HG02943 (cell line): ENCODE measurements at regions not wholly inside any gene's neighbourhood (a gene's known extent, or its start where the extent isn't known, plus 50 kb on each side); places are given as distances from the start of the nearest gene placed in this dataset.
"Not testable (repeated sequence)": the region's sequence is repeated elsewhere in the genome, so short reads cannot be mapped to it uniquely, and the experiment has no call there.

Source experiments
- ATAC-seq: cut with Tn5 transposase; IDR thresholded peaks from one replicate; pipeline ENCODE4 v1.9.1; 2021; ENCODE audit warnings: mild to moderate bottlenecking, low read depth, moderate library complexity; ENCODE audit not compliant: unreplicated experiment

DNA sequence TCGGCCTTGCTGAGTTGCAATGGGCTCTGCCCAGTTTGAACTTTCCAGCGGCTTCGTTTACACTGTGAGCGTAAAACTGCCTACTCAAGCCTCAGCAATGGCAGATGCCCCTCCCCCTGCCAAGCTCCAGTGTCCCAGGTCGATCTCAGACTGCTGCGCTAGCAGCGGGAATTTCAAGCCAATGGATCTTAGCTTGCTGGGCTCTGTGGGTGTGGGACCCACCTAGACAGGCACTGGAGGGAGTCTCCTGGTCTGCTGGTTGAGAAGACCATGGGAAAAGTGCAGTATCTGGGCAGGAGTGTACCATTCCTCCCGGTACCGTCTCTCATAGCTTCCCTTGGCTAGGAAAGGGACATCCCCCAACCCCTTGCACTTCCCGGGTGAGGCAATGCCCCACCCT, 88.2 kb downstream of the KLHL28 start:
- no peak for ATAC-seq

DNA sequence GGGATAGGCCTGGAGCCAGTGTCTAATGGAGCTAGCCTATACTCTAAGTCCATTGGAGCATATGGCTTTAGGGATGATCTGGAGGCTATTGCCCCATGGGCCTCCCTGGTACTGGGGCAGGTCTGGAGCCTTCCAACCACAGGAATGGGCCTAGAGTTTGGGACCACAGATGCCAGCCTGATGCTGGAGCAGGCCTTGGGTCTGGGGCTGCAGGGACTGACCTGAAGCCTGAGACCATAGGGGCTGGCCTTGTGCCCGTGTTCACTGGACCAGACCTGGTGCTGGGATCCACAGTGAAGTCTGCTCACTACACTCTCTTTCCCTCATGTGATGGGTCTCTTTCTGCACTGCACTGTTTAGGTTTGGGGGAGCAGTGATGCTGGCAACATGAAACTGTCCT, 95.0 kb downstream of the KLHL28 start:
- no peak for ATAC-seq

DNA sequence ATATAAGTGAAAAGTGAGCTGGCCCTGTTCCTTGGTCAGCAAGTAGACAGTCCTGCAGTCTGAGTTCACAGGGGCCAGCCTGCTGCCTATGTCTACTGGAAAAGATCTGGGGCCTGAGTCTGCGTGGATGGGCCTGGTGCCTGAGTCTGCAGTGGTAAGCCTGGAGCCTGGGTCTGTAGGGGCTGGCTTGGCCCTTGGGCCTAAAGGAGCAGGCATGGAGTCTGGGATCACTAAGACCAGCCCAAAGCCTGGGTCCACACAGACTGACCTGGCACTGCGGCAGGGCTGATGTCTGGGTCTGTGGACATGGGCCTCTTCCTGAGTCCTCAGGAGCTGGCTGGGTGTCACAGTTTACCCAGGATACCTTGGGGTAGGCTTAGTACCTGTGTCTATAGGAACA, 95.4 kb downstream of the KLHL28 start:
- no peak for ATAC-seq

DNA sequence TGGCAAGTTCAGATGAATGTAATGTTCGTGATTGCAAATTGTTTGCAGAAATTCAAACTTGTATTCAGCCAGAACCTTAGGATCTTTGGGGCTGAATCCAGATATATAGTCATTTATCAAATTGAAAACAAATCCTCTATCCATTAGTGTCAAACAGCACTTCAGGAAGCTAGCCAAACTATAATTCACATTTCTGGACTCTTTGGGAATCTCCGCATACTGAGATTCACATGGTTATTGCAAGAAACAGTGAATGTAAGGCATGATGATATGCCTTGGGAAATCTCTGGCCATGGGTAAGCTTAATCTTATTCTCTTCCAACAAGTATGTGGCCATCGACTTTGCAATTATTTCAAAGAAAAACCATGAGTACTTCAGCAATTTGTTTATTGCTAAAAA, 98.5 kb downstream of the KLHL28 start:
- ATAC-seq, result no peak

DNA sequence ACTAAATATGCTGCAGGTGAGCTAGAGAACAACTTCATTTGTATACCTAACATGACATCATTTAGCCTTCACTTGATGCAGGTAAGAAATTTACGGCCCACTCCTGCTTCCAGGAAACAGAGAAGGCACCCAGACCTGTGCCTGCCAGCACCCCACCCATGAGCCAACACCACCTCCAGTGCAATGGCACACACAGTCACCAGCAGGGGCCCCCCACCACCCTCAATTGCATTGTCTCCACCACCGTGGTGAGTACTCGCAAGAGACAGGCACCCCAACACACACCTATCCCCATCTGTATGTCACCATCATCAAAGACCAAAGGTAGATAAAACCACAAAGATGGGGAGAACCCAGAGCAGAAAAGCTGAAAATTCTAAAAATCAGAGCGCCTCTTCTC, 107.6 kb downstream of the KLHL28 start:
- no peak for ATAC-seq

DNA sequence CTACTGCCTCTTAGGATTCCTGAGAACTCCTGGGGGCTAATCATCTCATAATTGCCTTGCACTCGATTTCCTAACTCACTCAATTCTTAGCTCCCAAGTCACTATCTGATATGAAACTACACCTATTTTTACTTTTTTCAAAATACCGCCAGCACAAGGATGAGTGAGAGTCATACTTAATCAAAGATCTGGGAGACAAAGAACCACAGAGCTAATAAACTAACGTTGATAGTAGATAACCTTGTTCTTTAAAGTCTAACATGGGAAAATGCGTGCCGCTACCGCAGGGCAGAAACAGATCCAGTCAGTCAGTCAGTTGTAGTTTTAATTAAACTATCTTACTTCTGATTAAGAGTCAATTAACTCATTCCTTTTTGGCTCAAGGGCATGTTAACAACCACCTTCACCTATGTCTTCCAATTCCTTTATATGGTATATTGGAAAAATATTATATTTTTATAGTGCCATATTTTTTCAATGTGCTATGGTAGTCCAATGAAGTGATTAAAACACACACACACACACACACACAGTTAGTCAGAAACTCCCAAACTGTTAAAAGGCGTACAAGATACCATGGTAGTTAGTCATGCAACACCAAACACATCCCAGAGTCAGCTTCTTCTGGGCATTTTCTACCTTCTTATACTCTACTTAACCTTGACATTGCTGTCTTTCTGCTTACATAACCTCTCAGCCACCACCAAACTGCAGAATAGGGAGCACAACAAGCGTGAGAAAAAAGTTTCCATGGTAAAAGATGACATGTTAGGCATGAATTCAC, 114.0 kb downstream of the KLHL28 start:
- ATAC-seq, result no peak

DNA sequence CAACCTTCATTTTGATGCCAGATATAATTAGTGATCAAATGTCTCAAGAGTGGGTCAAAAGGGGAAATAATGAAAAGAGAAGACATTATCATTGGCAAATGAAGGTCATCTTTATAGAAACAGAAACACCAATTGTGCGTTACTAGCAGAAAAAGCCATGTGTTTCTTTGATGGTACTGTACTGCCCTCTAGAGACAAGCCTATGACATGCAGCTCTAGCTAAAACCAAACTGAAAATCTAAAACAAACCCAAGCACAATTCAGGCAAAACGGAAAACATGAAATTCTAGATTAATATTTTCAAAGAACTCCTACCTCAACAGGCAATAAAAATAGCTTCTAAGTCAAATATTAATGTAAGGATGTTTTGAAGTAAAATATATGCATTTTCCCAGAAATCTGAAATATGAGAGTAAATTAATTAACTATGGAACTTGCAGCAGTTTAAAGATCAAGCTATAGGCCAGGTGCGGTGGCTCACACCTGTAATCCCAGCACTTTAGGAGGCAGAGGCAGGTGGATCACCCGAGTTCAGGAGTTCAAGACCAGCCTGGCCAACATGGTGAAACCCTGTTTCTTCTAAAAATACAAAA, 115.4 kb downstream of the KLHL28 start:
- no peak for ATAC-seq

DNA sequence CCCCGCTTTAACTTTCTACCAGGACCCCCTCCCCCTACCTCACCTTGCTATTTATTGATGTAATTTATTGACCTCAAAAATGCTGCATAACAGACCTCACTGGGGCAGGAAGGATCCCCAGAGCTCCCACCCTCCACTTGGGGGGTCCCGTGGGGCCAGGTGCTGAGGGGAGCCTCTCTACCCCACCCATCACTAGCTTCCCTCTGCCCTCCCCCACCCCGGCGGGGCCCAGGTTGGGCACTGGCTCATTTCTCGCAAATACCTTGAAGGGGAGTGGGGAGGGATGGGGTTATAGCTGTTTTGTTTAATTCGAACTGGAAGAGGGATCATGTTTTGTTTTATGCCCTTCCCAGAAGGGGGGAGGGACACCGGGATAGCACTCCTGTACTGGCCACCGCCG, 125.8 kb downstream of the KLHL28 start:
- ATAC-seq, result not testable (repeated sequence)

DNA sequence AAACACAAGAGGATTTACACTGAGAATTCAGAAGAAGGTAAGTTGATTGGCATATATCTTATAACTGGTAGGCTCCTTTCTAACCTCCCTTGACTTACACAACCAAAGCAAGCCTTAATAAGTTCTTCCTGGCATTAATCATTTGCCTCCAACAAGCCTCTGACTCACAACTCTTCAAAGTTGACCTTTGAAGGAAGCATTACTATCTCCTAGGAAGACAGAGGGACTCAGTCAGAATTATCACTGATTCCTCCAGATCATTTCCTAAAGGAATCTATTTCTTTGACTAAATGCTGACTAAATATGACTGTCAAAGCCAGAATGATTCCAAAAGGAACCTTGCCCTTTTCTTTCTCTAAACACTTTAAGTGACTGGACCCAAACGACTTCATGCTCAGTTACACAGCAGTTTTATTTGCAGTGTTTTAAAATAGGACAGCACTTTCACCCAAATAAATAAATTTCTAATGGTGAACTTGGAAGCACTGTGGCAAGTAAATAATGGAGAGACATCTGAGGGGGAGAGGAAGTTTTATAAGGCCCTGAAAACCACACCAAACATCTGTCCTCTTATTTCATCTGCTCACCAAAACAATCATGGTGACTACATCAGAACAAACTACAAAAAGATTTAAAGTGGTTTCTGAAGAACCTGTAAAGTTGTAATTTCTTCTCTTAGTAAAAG, 128.2 kb downstream of the KLHL28 start:
- no peak for ATAC-seq

DNA sequence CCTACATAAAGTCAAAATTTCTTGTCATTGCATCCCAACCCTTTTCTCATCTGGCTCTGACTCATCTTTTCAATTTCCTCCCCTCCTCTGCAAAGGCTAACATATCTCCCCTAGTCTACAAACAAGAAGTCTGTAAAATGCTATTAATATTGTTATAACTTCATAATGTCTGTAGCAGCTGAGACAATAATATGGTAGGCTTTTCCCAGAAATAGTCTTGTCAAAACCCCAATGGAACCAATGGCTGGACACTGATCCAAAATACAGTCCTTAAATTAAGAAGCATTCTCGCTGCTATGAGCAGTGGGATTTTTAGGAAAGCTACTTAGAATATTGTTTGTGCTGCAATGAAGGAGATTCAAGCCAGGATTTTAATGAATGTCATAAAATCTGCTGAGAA, 131.4 kb downstream of the KLHL28 start:
- no peak for ATAC-seq

DNA sequence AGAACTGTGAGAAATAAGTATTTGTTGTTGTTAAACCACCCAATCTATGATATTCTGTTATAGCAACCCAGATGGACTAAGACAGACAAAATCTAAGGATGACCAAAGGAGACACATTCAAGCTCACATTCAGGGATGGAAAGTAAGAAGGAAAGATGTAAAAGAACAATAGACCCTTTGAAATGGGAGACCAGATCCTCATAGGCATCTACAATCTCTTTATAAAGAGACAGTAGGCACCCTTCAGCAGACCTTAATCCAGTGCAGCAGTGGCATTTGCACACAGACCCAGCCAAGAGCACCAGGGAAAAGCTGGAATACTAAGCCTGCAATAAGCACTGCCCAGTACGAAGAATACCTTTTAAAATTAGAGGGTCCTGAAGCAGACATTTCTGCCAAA, 132.7 kb downstream of the KLHL28 start:
- ATAC-seq, result no peak

DNA sequence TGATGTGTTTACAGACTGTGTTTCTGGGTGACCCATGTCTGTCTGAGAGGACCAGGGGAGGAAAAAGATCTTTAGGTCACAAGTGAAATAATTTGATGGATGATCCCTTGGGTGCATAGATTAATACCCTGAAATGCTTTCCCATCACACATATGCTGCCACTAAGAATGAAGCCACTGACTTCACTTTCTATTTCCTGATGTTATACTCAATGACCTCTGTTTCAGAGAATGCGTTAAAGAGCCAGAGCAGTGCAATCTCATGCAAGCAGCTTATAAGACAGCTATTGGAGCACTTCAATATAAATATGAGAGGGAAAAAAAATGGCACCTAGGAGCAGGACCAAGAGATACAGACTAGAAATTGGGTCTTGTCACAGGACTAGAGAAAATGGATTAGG, 133.7 kb downstream of the KLHL28 start:
- no peak for ATAC-seq

DNA sequence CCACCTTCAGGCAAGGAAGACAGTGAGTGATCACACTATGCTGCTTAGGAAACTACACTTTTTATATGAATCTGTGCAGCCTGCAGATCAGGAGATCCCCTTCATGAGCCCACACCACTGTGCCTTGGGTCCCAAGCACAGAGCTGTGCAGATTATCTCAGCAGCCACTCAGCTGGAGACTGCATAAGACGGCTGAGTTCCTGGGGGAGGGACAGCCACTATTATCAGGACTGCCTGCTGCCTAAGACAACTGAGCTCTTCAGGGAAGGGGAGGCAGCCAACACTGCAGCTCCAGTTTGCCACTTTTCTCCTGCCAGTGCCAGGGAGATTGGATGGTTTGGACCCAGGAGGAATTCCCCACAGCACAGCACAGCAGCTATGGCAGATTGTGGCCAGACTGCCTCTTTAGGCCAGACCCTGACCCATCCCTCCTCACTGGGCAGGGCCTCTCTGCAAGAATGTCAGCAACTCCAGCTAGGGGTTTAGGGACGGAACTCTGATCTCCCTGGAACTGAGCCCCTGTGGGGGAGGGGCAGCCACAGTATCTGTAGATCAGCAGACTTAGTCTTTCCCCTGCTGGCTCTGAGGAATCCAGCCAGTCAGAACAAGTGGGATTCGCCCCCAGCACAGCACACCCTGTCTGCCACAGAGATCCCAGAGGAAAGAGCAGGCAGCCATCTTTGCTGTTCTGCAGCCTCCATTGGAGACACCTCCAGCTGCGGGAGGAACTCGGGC, 141.3 kb downstream of the KLHL28 start:
- ATAC-seq, result no peak

DNA sequence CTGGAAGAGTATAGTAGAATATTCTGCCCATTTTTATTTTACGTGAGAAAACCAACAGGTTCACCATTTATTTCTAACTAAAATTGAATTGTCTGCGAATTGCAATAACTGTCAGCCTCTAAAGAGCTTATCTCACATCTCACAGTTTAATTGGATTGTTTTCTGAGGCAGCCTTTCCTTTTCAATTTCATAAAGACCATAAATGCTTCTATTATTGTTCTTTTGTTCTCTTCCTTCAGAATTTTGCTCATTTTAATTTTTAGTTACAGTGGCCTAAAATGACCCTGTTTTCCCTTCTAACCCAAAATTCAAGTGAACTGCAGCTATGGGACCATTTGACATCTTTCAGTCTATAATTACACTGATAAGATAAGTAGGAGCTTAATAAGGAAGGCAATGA, 147.6 kb downstream of the KLHL28 start:
- no peak for ATAC-seq

DNA sequence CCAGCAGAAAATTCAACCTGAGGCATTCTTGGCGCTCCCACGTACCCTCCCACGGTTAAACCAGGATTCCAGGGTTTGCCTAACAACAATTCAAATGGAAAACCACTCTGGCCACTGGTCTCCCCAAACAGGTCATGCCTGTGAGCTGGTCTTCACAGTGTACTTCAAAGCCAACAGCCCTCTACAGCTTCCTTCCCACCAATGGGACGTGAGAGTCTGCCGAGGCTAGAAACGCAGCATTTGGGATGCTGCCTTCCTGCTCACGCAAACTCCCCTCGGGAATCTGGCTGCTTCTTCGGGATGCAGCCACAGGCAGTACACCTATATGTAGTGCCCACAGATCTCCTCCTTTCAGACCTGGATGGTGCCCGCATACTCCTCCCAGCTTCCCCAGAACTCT, 149.1 kb downstream of the KLHL28 start:
- no peak for ATAC-seq

DNA sequence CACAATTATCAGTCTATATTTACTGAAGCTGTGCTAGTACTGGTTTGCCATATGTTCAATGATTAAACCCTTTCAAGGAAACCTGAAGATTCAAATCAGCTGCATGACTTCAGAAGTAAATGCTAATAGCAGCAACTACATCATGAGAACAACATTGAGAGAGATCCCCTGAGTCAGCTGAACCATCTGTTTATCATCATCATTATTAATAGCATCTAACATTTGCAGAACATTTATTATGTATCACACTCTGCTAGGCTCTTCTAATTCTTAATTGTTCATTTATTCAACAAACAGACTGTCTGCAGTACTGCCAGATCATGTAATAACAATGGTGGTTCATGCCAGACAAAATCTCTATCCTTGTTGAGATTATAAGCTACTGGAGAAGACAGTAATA, 157.4 kb downstream of the KLHL28 start:
- no peak for ATAC-seq

DNA sequence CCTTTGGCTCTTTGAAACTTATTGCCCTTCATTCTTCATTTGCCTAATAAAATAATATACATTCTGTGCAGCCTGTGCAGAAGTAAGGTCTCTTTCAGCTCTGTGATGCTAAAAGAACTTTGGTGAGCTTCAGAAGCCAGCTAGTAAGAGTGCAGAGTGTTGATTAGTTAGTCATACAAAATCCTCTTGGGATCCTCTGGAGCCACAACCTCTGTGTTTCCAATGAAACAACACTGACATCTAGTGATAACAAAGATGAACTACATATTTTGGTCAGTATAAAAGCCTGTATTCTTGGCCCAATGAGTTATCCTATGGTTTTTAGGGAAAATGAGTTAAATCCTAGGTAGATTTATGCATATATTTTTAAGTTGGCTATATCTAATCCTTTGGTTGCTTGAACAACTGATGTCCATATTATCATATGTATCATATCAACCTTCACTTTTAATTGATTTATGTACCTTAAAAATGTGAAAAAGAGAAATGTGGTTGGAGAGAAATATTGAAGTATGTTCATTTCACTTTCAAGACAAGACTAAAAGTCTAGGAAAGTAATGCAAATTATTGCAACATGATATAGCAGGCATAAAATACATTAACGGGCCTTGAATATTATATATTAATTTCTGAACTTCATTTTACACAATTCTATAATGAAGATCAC, 158.4 kb downstream of the KLHL28 start:
- peak; percentile 61 for ATAC-seq

DNA sequence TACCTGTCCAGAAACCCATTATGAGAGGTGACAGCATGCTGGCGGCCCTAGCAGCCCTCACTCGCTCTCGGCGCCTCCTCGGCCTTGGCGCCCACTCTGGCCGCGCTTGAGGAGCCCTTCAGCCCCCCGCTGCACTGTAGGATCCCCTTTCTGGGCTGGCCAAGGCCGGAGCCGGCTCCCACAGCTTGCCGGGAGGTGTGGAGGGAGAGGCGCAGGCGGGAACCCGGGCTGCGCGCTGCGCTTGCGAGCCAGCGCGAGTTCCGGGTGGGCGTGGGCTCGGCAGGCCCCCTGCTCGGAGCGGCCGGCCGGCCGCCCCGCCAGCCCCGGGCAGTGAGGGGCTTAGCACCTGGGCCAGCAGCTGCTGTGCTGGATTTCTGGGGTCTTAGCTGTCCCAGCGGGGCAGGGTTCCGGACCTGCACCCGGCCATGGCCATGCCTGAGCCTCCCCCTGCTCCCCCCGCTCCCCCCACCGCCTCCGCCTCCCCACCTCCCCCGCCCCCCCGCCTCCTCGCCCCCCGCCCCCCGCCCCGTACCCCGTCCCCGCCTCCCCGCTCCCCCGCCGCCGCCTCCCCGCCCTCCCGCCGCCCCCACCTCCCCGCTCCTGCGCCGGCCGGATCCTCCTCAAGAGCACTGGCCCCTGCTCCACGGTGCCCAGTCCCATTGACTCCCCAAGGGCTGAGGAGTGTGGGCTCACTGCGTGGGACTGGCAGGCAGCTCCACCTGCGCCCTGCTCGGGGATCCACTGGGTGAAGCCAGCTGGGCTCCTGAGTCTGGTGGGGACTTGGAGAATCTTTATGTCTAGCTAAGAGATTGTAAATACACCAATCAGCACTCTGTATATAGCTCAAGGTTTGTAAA, 163.1 kb downstream of the KLHL28 start:
- no peak for ATAC-seq

DNA sequence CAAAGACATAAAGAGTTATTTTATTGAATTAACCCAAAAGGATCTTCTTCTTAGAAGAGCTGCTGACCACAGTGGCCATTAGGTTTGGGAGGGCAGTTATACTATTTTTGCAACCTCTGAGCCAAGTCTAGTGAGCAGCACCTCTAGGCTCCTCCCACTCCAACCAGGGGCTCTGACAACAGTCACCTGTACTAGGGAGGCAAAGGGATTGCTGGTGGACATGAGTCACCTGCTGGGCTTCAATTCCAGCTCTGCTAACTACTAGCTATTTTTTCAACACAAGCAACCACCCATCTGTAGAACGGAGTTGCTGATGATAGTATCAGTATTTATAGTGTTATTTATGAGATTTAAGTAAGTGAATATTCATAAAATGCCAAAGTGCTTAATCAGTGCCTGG, 166.0 kb downstream of the KLHL28 start:
- no peak for ATAC-seq

DNA sequence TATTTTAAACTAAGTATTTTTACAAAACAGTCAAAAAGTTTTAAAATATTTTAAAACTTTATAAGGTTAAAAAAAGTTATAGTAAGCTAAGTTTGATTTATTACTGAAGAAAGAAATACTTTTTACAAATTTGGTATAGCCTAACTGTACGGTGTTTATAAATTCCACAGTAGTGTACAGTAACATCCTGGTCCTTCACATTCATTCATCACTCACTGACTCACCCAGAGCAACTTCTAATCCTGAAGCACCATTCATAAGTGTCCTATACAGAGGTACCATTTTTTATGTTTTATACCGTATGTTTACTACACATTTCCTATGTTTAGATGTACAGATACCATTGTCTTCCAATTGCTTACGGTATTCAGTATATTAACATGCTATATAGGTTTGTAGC, 170.0 kb downstream of the KLHL28 start:
- ATAC-seq, result no peak
